AG09319 (cell line): ENCODE measurements at regions not wholly inside any gene's neighbourhood (a gene's known extent, or its start where the extent isn't known, plus 50 kb on each side); places are given as distances from the start of the nearest gene placed in this dataset.

Source experiments
- DNase-seq: peaks from one replicate; pipeline ENCODE4 v3.0.0-alpha.2; 2010; ENCODE audit warnings: low read depth; ENCODE audit errors: extremely low read depth
- CTCF ChIP-seq: IDR thresholded peaks from 2 replicates; pipeline ENCODE4 v1.5.1; 2011; ENCODE audit warnings: low read depth, mild to moderate bottlenecking, inconsistent platforms, low read length, moderate library complexity

GRCh38 chr20:60236613-60237012 is 278.4 kb downstream of the CDH26 start:
- TF ChIP-seq CTCF = no peak

GRCh38 chr20:60237981-60238380 is 279.8 kb downstream of the CDH26 start:
- no peak for DNase-seq
- no peak for TF ChIP-seq CTCF

More at GRCh38 chr20:60236613-60237012, 278.4 kb downstream of the CDH26 start:
- no peak for DNase-seq

GRCh38 chr20:60238992-60239660 is 280.9 kb downstream of the CDH26 start:
- no peak for TF ChIP-seq CTCF
- DNase-seq = no peak

GRCh38 chr20:60239956-60240355 is 281.7 kb downstream of the CDH26 start:
- no peak for DNase-seq
- TF ChIP-seq CTCF = no peak

GRCh38 chr20:60240415-60240814 is 282.2 kb downstream of the CDH26 start:
- no peak for TF ChIP-seq CTCF
- DNase-seq = no peak

GRCh38 chr20:60240986-60241385 is 282.8 kb downstream of the CDH26 start:
- DNase-seq = no peak
- no peak for TF ChIP-seq CTCF

GRCh38 chr20:60242836-60243505 is 284.7 kb downstream of the CDH26 start:
- no peak for DNase-seq

More at GRCh38 chr20:60242836-60243505, 284.7 kb downstream of the CDH26 start:
- TF ChIP-seq CTCF = no peak
